ENCODE measurements at regions not wholly inside any gene's neighbourhood (a gene's known extent, or its start where the extent isn't known, plus 50 kb on each side); places are given as distances from the start of the nearest gene placed in this dataset.

DNA sequence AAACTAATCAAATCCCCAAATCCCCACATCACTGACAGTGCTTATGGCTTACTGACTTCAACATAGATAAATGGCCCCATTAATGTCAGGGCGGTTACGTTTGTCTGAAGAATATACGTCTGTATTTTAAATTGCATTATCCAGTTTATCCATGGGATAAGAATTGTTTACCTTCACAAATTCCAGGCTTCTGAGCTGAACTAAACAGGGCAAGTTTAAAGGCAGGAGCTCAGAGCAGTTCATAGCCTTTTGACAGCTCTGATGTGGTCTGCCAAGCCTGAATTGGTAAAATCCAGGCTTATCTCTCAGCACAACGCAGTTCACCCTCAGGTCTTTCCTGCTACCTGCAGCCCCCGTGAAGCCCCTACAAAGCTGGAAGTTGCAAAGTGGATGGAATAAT lies 79.5 kb upstream of the GREM2 start:
- Mint-ChIP-seq H3K9me3 (ENCODE audit: unreplicated experiment) (no peaks in the 10 kb centered on the region), H3K27me3 (ENCODE audit: unreplicated experiment) (peaks cover 17% of the 10 kb centered on the region), H3K4me1 (ENCODE audit: unreplicated experiment) (no peaks in the 10 kb centered on the region), H3K4me3 (ENCODE audit: unreplicated experiment) (no peak overlapping the region), H3K27ac (ENCODE audit: unreplicated experiment) (no peak overlapping the region), H3K36me3 (ENCODE audit: unreplicated experiment) (no peaks in the 10 kb centered on the region)
- TF ChIP-seq, protein P1, sequence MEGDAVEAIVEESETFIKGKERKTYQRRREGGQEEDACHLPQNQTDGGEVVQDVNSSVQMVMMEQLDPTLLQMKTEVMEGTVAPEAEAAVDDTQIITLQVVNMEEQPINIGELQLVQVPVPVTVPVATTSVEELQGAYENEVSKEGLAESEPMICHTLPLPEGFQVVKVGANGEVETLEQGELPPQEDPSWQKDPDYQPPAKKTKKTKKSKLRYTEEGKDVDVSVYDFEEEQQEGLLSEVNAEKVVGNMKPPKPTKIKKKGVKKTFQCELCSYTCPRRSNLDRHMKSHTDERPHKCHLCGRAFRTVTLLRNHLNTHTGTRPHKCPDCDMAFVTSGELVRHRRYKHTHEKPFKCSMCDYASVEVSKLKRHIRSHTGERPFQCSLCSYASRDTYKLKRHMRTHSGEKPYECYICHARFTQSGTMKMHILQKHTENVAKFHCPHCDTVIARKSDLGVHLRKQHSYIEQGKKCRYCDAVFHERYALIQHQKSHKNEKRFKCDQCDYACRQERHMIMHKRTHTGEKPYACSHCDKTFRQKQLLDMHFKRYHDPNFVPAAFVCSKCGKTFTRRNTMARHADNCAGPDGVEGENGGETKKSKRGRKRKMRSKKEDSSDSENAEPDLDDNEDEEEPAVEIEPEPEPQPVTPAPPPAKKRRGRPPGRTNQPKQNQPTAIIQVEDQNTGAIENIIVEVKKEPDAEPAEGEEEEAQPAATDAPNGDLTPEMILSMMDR (IDR thresholded peaks at IDR 0.05), result no peak
- no peak for DNase-seq (ENCODE audit: extremely low spot score, unreplicated experiment)

DNA sequence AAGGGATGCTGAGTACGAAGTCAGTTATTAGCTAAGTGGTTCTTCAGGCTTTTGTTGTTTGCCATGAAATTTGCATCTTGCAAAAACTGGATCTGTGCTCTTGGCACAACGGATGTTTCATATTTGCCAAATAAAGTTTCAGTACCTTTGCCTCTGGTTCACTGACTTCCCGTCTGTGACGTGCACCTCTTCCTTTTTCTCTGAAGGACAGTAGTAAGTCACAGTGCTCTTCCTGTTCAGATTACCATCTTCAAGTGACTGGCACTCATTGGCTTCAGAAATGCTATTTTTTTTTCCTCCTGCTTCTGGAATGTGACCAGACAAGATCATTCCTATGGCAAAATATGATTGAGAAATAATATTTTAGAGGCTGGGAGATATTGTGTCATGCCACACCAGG lies 75.9 kb upstream of the GREM2 start:
- DNase-seq (ENCODE audit: extremely low spot score, unreplicated experiment), result no peak
- no peaks in the 10 kb centered on the region for H3K9me3 Mint-ChIP-seq (ENCODE audit: unreplicated experiment)
- no peak overlapping the region for H3K27ac Mint-ChIP-seq (ENCODE audit: unreplicated experiment)
- TF ChIP-seq, protein P1 (IDR thresholded peaks at IDR 0.05), result no peak
- no peaks in the 10 kb centered on the region for H3K36me3 Mint-ChIP-seq (ENCODE audit: unreplicated experiment)
- no peaks in the 10 kb centered on the region for H3K4me1 Mint-ChIP-seq (ENCODE audit: unreplicated experiment)
- no peak overlapping the region for H3K4me3 Mint-ChIP-seq (ENCODE audit: unreplicated experiment)
- H3K27me3 Mint-ChIP-seq (ENCODE audit: unreplicated experiment), result peaks cover 2% of the 10 kb centered on the region

DNA sequence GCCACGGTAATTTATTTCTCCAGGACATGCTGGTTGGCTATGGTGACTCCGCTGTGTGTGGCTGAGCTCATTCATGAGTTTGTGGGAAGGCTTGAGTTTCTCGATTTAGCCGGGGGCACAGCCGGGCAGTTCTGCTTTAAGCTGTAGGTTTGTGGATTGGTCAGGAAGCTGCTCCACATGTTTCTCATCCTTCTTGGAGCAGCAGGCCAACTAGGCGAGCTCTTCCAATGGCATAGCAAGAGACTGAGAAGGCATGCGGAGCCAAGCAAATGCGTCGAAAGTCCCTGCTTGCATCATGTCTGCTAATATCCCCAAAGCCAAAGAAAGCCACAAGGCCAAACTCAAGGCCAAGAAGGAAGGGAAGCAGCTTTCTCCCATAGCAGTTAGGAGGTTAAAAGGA lies 71.6 kb upstream of the GREM2 start:
- H3K4me3 Mint-ChIP-seq (ENCODE audit: unreplicated experiment), result no peak overlapping the region
- H3K9me3 Mint-ChIP-seq (ENCODE audit: unreplicated experiment), result no peaks in the 10 kb centered on the region
- TF ChIP-seq, protein P1 (IDR thresholded peaks at IDR 0.05), result no peak
- no peak for DNase-seq (ENCODE audit: extremely low spot score, unreplicated experiment)
- H3K27me3 Mint-ChIP-seq (ENCODE audit: unreplicated experiment), result no peaks in the 10 kb centered on the region
- no peaks in the 10 kb centered on the region for H3K36me3 Mint-ChIP-seq (ENCODE audit: unreplicated experiment)
- H3K27ac Mint-ChIP-seq (ENCODE audit: unreplicated experiment), result no peak overlapping the region
- no peaks in the 10 kb centered on the region for H3K4me1 Mint-ChIP-seq (ENCODE audit: unreplicated experiment)

DNA sequence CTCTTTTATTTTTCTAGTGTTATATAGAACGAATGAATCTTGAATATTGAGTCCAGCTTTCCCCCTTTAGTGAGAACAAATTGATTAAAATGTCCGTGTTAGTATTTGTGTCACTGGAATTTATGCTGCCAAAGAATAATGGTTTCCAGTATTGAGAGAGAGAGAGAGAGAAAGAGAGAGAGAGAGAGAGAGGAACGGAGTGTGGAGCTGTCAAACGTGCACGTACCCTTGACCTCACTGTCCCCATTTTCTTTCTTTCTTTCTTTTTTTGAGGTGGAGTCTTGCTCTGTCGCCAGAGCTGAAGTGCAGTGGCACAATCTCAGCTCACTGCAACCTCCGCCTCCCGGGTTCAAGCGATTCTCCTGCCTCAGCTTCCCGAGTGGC lies 70.9 kb upstream of the GREM2 start:
- no peak for DNase-seq (ENCODE audit: extremely low spot score, unreplicated experiment)
- H3K27me3 Mint-ChIP-seq (ENCODE audit: unreplicated experiment), result no peaks in the 10 kb centered on the region
- no peaks in the 10 kb centered on the region for H3K9me3 Mint-ChIP-seq (ENCODE audit: unreplicated experiment)
- H3K27ac Mint-ChIP-seq (ENCODE audit: unreplicated experiment), result no peak overlapping the region
- no peaks in the 10 kb centered on the region for H3K36me3 Mint-ChIP-seq (ENCODE audit: unreplicated experiment)
- no peaks in the 10 kb centered on the region for H3K4me1 Mint-ChIP-seq (ENCODE audit: unreplicated experiment)
- H3K4me3 Mint-ChIP-seq (ENCODE audit: unreplicated experiment), result no peak overlapping the region
- TF ChIP-seq, protein P1 (IDR thresholded peaks at IDR 0.05), result no peak

DNA sequence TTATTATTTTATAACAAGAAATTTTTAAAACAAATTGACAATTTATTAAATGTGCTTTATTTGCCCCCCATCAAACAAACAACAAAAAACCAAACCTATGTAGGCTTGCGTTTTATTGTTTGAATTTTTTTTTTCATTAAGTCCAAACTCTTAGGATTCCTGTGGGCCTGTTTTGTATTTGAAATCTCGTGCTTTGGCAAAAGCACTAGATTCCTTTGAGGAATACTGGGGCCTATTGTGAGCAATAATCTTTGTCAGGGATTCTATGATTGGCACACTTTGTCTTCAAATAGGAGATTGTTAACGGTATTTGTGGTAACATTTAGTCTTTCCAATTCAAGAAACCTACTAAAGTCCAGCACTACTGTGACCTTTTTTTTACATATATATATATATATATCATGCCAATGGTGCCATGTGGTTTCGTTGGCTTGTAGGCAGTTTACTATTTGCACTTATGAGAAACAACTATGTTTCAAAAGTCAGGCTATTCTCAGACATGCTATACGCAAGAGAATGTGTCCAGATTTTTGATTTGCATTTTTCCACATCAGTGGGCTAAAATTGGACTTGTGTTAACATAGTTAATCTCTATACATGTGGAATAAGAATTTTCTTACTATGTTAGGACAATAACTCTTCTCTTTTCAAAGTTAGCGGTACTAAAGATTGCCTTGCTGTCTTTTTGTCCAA lies 70.4 kb upstream of the GREM2 start:
- H3K36me3 Mint-ChIP-seq (ENCODE audit: unreplicated experiment), result no peaks in the 10 kb centered on the region
- TF ChIP-seq, protein P1 (IDR thresholded peaks at IDR 0.05), result no peak
- no peaks in the 10 kb centered on the region for H3K4me1 Mint-ChIP-seq (ENCODE audit: unreplicated experiment)
- no peak overlapping the region for H3K27ac Mint-ChIP-seq (ENCODE audit: unreplicated experiment)
- no peaks in the 10 kb centered on the region for H3K9me3 Mint-ChIP-seq (ENCODE audit: unreplicated experiment)
- H3K27me3 Mint-ChIP-seq (ENCODE audit: unreplicated experiment), result no peaks in the 10 kb centered on the region
- DNase-seq (ENCODE audit: extremely low spot score, unreplicated experiment), result no peak
- no peak overlapping the region for H3K4me3 Mint-ChIP-seq (ENCODE audit: unreplicated experiment)
